IMR-90 (cell line): ENCODE measurements at regions not wholly inside any gene's neighbourhood (a gene's known extent, or its start where the extent isn't known, plus 50 kb on each side); places are given as distances from the start of the nearest gene placed in this dataset.
"Not testable (repeated sequence)": the region's sequence is repeated elsewhere in the genome, so short reads cannot be mapped to it uniquely, and the experiment has no call there.

Experiments
- ATAC-seq: fragments of 200-7000 bp; cut with Tn5 transposase; 2 replicates; pipeline ENCODE4 v1.9.1; 2020; ENCODE audit warnings: low read depth, mild to moderate bottlenecking, moderate library complexity
- BruUV-seq: library from RNA; stranded (reverse); fragments of 400-500 nt; replicated peaks from 2 replicates; lab custom pipeline; 2021; lab: Mats Ljungman, UMichigan
- CTCF ChIA-PET: fragments of 300-600 bp; formaldehyde crosslinking; extraction: SDS; loops from one replicate; lab custom pipeline; 2021; ENCODE audit warnings: antibody characterized with exemption; lab: Yijun Ruan, JAX
- POLR2A ChIA-PET: fragments of 300-600 bp; sonication (Branson Sonifier 250); formaldehyde crosslinking; loops from one replicate; lab custom pipeline; 2022; ENCODE audit warnings: antibody characterized with exemption; ENCODE audit not compliant: unreplicated experiment; lab: Charles Lee
- DNase-seq: peaks from one replicate; pipeline ENCODE4 v3.0.0; 2013
- H2AFZ ChIP-seq: replicated peaks from 2 replicates; pipeline ENCODE3; 2013; ENCODE audit warnings: low read length, mild to moderate bottlenecking; ENCODE audit not compliant: poor library complexity
- H2AK5ac ChIP-seq: 2 replicates; pipeline ENCODE4 v1.6.1; 2013; ENCODE audit warnings: low read depth, low read length, inconsistent platforms
- H2AK9ac ChIP-seq: replicated peaks from 2 replicates; pipeline ENCODE3; 2013; ENCODE audit warnings: mild to moderate bottlenecking, low read depth, low read length, moderate library complexity; ENCODE audit not compliant: poor library complexity
- H2BK120ac ChIP-seq: 2 replicates; pipeline ENCODE4 v1.6.1; 2013; ENCODE audit warnings: low read depth, low read length, inconsistent platforms
- H2BK15ac ChIP-seq: 3 replicates; pipeline ENCODE4 v1.6.1; 2013; ENCODE audit warnings: low read depth, low read length, inconsistent platforms
- H2BK20ac ChIP-seq: 2 replicates; pipeline ENCODE4 v1.6.1; 2013; ENCODE audit warnings: low read depth, mild to moderate bottlenecking, inconsistent platforms, low read length, moderate library complexity
- H2BK5ac ChIP-seq: 2 replicates; pipeline ENCODE4 v1.6.1; 2013; ENCODE audit warnings: mild to moderate bottlenecking, low read depth, low read length, inconsistent platforms; ENCODE audit not compliant: poor library complexity, severe bottlenecking
- H3K14ac ChIP-seq: replicated peaks from 2 replicates; pipeline ENCODE4 v1.6.1; 2013; ENCODE audit warnings: low read depth, low read length, inconsistent platforms
- H3K18ac ChIP-seq: 2 replicates; pipeline ENCODE4 v1.6.1; 2013; ENCODE audit warnings: low read depth, low read length, control low read depth
- H3K23ac ChIP-seq: 2 replicates; pipeline ENCODE4 v1.6.1; 2013; ENCODE audit warnings: low read depth, low read length, inconsistent platforms
- H3K27ac ChIP-seq: 2 replicates; pipeline ENCODE4 v1.5.1; 2013; ENCODE audit warnings: mild to moderate bottlenecking, control low read depth, low read length; ENCODE audit not compliant: insufficient read depth
- H3K27me3 ChIP-seq: 2 replicates; pipeline ENCODE4 v1.6.1; 2013; ENCODE audit warnings: low read length; ENCODE audit not compliant: control insufficient read depth, insufficient read depth
- H3K36me3 ChIP-seq: 2 replicates; pipeline ENCODE4 v1.6.1; 2013; ENCODE audit warnings: low read length, mixed read lengths; ENCODE audit not compliant: control insufficient read depth, insufficient read depth
- H3K4ac ChIP-seq: 2 replicates; pipeline ENCODE4 v1.6.1; 2013; ENCODE audit warnings: low read depth, low read length, inconsistent platforms
- H3K4me1 ChIP-seq: 2 replicates; pipeline ENCODE4 v1.6.1; 2013; ENCODE audit warnings: low read length, mixed read lengths; ENCODE audit not compliant: control insufficient read depth, insufficient read depth
- H3K4me2 ChIP-seq: 2 replicates; pipeline ENCODE4 v1.6.1; 2013; ENCODE audit warnings: low read depth, mild to moderate bottlenecking, control low read depth, low read length, moderate library complexity
- H3K4me3 ChIP-seq: 2 replicates; pipeline ENCODE4 v1.5.1; 2013; ENCODE audit warnings: low read depth, mild to moderate bottlenecking, control low read depth, low read length, moderate library complexity; ENCODE audit not compliant: insufficient read depth
- H3K56ac ChIP-seq: 2 replicates; pipeline ENCODE4 v1.6.1; 2013; ENCODE audit warnings: low read length, inconsistent platforms; ENCODE audit not compliant: insufficient read depth; ENCODE audit errors: extremely low read depth
- H3K79me1 ChIP-seq, 2 experiments: 2 replicates each; pipeline ENCODE4 v1.6.1; 2013; ENCODE audit warnings: low read length in 2 of 2, inconsistent platforms in 1 of 2, low read depth in 1 of 2
- H3K9ac ChIP-seq: 2 replicates; pipeline ENCODE4 v1.6.1; 2013; ENCODE audit warnings: low read depth, low read length, control low read depth
- H3K9me1 ChIP-seq: 2 replicates; pipeline ENCODE4 v1.6.1; 2013; ENCODE audit warnings: low read length, inconsistent platforms; ENCODE audit not compliant: insufficient read depth
- H3K9me3 ChIP-seq: 2 replicates; pipeline ENCODE4 v1.6.1; 2013; ENCODE audit warnings: low read length; ENCODE audit not compliant: control insufficient read depth, insufficient read depth
- H4K20me1 ChIP-seq: 2 replicates; pipeline ENCODE4 v1.6.1; 2013; ENCODE audit warnings: low read length, inconsistent platforms; ENCODE audit not compliant: insufficient read depth
- H4K5ac ChIP-seq: 2 replicates; pipeline ENCODE4 v1.6.1; 2013; ENCODE audit warnings: mild to moderate bottlenecking, low read depth, low read length, control low read depth
- H4K8ac ChIP-seq, 2 experiments: 2 replicates each; pipeline ENCODE4 v1.6.1; 2013; ENCODE audit warnings: low read depth in 2 of 2, low read length in 2 of 2, control low read depth in 1 of 2, inconsistent platforms in 1 of 2
- H4K91ac ChIP-seq: 2 replicates; pipeline ENCODE4 v1.6.1; 2013; ENCODE audit warnings: low read depth, low read length, inconsistent platforms; ENCODE audit not compliant: insufficient read depth
- WGBS, 2 experiments: methylation state at CpG; one replicate each; pipeline versions ENCODE4 v1.1.5 to v1.1.7; 2013; ENCODE audit warnings: missing lambda C conversion rate in 2 of 2; ENCODE audit not compliant: insufficient read length in 1 of 2; ENCODE audit errors: extremely low coverage in 2 of 2; 5-methylcytosine and 5-hydroxymethylcytosine counted together
- dilution Hi-C: fragments of 300-500 bp; cut with HindIII; formaldehyde crosslinking; loops from one replicate; pipeline ENCODE4 v1.14.3; 2018; ENCODE audit warnings: low sequenced_read_pairs; ENCODE audit not compliant: unreplicated experiment
- in situ Hi-C: fragments of 300-500 bp; cut with MboI; formaldehyde crosslinking; loops from 3 replicates; pipeline ENCODE4 v1.14.3; 2019; ENCODE audit warnings: low sequenced_read_pairs, inconsistent platforms, mixed read lengths
- intact Hi-C: fragments of 100-400 bp; cut with micrococcal nuclease; formaldehyde crosslinking; loops from 2 replicates; pipeline ENCODE4 v1.10.0; 2022

GRCh38 chr5:85994653-85995052 is 623.1 kb upstream of the COX7C start:
- H3K9ac ChIP-seq, H2BK5ac ChIP-seq, H3K56ac ChIP-seq, H2AFZ ChIP-seq, DNase-seq, H4K20me1 ChIP-seq, H2BK15ac ChIP-seq, H4K8ac ChIP-seq, in situ Hi-C loops, H3K18ac ChIP-seq, dilution Hi-C loops, H2BK20ac ChIP-seq, H3K4me2 ChIP-seq, H3K9me1 ChIP-seq, H3K4me3 ChIP-seq, H2BK120ac ChIP-seq, H3K79me1 ChIP-seq, H3K36me3 ChIP-seq, BruUV-seq, H4K91ac ChIP-seq, H2AK9ac ChIP-seq, H3K23ac ChIP-seq, H3K14ac ChIP-seq, intact Hi-C loops, POLR2A ChIA-PET, H3K4me1 ChIP-seq, H3K27ac ChIP-seq, CTCF ChIA-PET, ATAC-seq, H3K9me3 ChIP-seq, H4K5ac ChIP-seq, H3K27me3 ChIP-seq, H2AK5ac ChIP-seq, H3K4ac ChIP-seq: not testable (repeated sequence)
- WGBS, 2 experiments: no CpG with 5 or more reads among the region's 3 CpGs
